HL-60 (cell line): ENCODE measurements at regions not wholly inside any gene's neighbourhood (a gene's known extent, or its start where the extent isn't known, plus 50 kb on each side); places are given as distances from the start of the nearest gene placed in this dataset.

Experiments
- GABPA ChIP-seq: IDR thresholded peaks from 2 replicates; pipeline ENCODE4 v1.6.1; 2012; ENCODE audit warnings: low read depth
- POLR2AphosphoS5 ChIP-seq: IDR thresholded peaks from 2 replicates; pipeline ENCODE4 v1.6.1; 2012; ENCODE audit warnings: low read depth
- SPI1 ChIP-seq: IDR thresholded peaks from 2 replicates; pipeline ENCODE4 v1.6.1; 2012; ENCODE audit warnings: low read depth, mild to moderate bottlenecking, borderline replicate concordance
- TF ChIP-seq, protein P1 (sequence below): IDR thresholded peaks from one replicate; pipeline ENCODE4 v1.5.1; 2011; ENCODE audit warnings: low read length, control low read depth, inconsistent platforms; ENCODE audit not compliant: insufficient read depth
- TF ChIP-seq, protein P2 (sequence below): IDR thresholded peaks from 2 replicates; pipeline ENCODE4 v1.6.1; 2012; ENCODE audit warnings: low read depth; ENCODE audit not compliant: insufficient replicate concordance

DNA sequence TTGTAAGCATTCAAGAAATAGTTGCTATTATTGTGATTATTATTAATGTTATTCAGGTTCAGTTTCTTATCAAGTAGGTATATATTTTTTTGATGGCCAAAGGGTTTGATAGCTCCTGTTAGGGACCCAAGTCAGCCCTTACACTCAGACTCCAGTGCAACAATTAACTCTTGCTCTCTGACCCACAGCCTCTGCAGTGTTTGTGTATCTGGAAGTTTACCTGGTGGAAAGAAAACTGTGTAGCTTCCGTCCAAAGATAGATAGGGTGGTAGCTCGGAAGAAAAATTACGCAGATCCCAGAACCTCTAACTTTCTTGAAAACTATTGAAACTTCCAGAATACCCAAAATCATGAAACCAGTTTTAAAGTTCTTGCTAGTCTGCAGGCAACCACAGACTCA lies 58.6 kb upstream of the IGFBP2 start:
- TF ChIP-seq, protein P1, sequence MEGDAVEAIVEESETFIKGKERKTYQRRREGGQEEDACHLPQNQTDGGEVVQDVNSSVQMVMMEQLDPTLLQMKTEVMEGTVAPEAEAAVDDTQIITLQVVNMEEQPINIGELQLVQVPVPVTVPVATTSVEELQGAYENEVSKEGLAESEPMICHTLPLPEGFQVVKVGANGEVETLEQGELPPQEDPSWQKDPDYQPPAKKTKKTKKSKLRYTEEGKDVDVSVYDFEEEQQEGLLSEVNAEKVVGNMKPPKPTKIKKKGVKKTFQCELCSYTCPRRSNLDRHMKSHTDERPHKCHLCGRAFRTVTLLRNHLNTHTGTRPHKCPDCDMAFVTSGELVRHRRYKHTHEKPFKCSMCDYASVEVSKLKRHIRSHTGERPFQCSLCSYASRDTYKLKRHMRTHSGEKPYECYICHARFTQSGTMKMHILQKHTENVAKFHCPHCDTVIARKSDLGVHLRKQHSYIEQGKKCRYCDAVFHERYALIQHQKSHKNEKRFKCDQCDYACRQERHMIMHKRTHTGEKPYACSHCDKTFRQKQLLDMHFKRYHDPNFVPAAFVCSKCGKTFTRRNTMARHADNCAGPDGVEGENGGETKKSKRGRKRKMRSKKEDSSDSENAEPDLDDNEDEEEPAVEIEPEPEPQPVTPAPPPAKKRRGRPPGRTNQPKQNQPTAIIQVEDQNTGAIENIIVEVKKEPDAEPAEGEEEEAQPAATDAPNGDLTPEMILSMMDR: no peak
- TF ChIP-seq, protein P2, sequence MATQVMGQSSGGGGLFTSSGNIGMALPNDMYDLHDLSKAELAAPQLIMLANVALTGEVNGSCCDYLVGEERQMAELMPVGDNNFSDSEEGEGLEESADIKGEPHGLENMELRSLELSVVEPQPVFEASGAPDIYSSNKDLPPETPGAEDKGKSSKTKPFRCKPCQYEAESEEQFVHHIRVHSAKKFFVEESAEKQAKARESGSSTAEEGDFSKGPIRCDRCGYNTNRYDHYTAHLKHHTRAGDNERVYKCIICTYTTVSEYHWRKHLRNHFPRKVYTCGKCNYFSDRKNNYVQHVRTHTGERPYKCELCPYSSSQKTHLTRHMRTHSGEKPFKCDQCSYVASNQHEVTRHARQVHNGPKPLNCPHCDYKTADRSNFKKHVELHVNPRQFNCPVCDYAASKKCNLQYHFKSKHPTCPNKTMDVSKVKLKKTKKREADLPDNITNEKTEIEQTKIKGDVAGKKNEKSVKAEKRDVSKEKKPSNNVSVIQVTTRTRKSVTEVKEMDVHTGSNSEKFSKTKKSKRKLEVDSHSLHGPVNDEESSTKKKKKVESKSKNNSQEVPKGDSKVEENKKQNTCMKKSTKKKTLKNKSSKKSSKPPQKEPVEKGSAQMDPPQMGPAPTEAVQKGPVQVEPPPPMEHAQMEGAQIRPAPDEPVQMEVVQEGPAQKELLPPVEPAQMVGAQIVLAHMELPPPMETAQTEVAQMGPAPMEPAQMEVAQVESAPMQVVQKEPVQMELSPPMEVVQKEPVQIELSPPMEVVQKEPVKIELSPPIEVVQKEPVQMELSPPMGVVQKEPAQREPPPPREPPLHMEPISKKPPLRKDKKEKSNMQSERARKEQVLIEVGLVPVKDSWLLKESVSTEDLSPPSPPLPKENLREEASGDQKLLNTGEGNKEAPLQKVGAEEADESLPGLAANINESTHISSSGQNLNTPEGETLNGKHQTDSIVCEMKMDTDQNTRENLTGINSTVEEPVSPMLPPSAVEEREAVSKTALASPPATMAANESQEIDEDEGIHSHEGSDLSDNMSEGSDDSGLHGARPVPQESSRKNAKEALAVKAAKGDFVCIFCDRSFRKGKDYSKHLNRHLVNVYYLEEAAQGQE: no peak
- no peak for TF ChIP-seq GABPA
- TF ChIP-seq POLR2AphosphoS5: no peak
- TF ChIP-seq SPI1: no peak
